Activated CD4-positive, alpha-beta memory T cell treated with anti-CD3 and anti-CD28 coated beads, Interleukin-2, amount 10 ng/mL, durations not matched to agents 7 days and 5 days (primary cell): ENCODE measurements at regions not wholly inside any gene's neighbourhood (a gene's known extent, or its start where the extent isn't known, plus 50 kb on each side); places are given as distances from the start of the nearest gene placed in this dataset.

ENCODE experiments used
- CTCF ChIA-PET: fragments of 350-600 bp; sonication (Branson Sonifier 250); formaldehyde crosslinking; loops from one replicate; lab custom pipeline; 2021; ENCODE audit warnings: antibody characterized with exemption, inconsistent platforms; lab: Charles Lee
- POLR2A ChIA-PET: fragments of 350-600 bp; sonication (Branson Sonifier 250); formaldehyde crosslinking; loops from one replicate; lab custom pipeline; 2021; ENCODE audit warnings: antibody characterized with exemption; lab: Charles Lee
- DNase-seq: peaks from one replicate; pipeline ENCODE4 v3.0.0-alpha.2; 2020
- H3K27ac Mint-ChIP-seq: one replicate; pipeline ENCODE4 v1.8.0; 2021; ENCODE audit warnings: mild to moderate bottlenecking, mixed read lengths
- H3K27me3 Mint-ChIP-seq: one replicate; pipeline ENCODE4 v1.8.0; 2021; ENCODE audit warnings: mixed read lengths
- H3K36me3 Mint-ChIP-seq: one replicate; pipeline ENCODE4 v1.8.0; 2021; ENCODE audit warnings: low read depth, mixed read lengths
- H3K4me1 Mint-ChIP-seq: one replicate; pipeline ENCODE4 v1.8.0; 2021; ENCODE audit warnings: mixed read lengths
- H3K4me3 Mint-ChIP-seq: one replicate; pipeline ENCODE4 v1.8.0; 2021; ENCODE audit warnings: mild to moderate bottlenecking, mixed read lengths
- H3K9me3 Mint-ChIP-seq: one replicate; pipeline ENCODE4 v1.8.0; 2021; ENCODE audit warnings: mixed read lengths

- no peaks in the 10 kb centered on the region for H3K36me3 Mint-ChIP-seq
- no peaks in the 10 kb centered on the region for H3K9me3 Mint-ChIP-seq
- no peaks in the 10 kb centered on the region for H3K4me1 Mint-ChIP-seq
- H3K4me3 Mint-ChIP-seq: no peak overlapping the region
- H3K27me3 Mint-ChIP-seq: no peaks in the 10 kb centered on the region
- ChIA-PET CTCF (no interaction called here), POLR2A (no interaction called here)
- DNase-seq: no peak
- no peak overlapping the region for H3K27ac Mint-ChIP-seq
Observed at GRCh38 chr5:83785176-83785668, 64.6 kb upstream of the HAPLN1 start.

GRCh38 chr5:83780699-83781350, 60.2 kb upstream of the HAPLN1 start:
- H3K9me3 Mint-ChIP-seq: no peaks in the 10 kb centered on the region
- CTCF ChIA-PET: no interaction called here
- no peak overlapping the region for H3K27ac Mint-ChIP-seq
- POLR2A ChIA-PET: no interaction called here
- H3K4me3 Mint-ChIP-seq: no peak overlapping the region
- no peak for DNase-seq
- no peaks in the 10 kb centered on the region for H3K36me3 Mint-ChIP-seq
- no peaks in the 10 kb centered on the region for H3K4me1 Mint-ChIP-seq
- no peaks in the 10 kb centered on the region for H3K27me3 Mint-ChIP-seq

- H3K36me3 Mint-ChIP-seq: no peaks in the 10 kb centered on the region
- no peaks in the 10 kb centered on the region for H3K4me1 Mint-ChIP-seq
- H3K27me3 Mint-ChIP-seq: no peaks in the 10 kb centered on the region
- DNase-seq: no peak
- no peak overlapping the region for H3K27ac Mint-ChIP-seq
- ChIA-PET CTCF (no interaction called here), POLR2A (no interaction called here)
- no peak overlapping the region for H3K4me3 Mint-ChIP-seq
- H3K9me3 Mint-ChIP-seq: no peaks in the 10 kb centered on the region
Observed at GRCh38 chr5:83777856-83778255, 57.2 kb upstream of the HAPLN1 start.

- ChIA-PET POLR2A (no interaction called here), CTCF (no interaction called here)
- Mint-ChIP-seq H3K4me3 (no peak overlapping the region), H3K27ac (no peak overlapping the region), H3K36me3 (no peaks in the 10 kb centered on the region), H3K4me1 (no peaks in the 10 kb centered on the region), H3K9me3 (no peaks in the 10 kb centered on the region), H3K27me3 (no peaks in the 10 kb centered on the region)
- DNase-seq: no peak
Observed at GRCh38 chr5:83776437-83777031, 55.9 kb upstream of the HAPLN1 start.
